WTC11 (cell line): ENCODE measurements at regions not wholly inside any gene's neighbourhood (a gene's known extent, or its start where the extent isn't known, plus 50 kb on each side); places are given as distances from the start of the nearest gene placed in this dataset.

ENCODE experiments used
- ATAC-seq: fragments of 200-7000 bp; cut with Tn5 transposase; 2 replicates; pipeline ENCODE4 v1.10.0; 2021; ENCODE audit warnings: mild to moderate bottlenecking, moderate library complexity
- CTCF ChIA-PET: fragments of 300-600 bp; sonication (Branson Sonifier 250); formaldehyde crosslinking; loops from one replicate; lab custom pipeline; 2021; ENCODE audit warnings: antibody characterized with exemption; lab: Charles Lee
- POLR2A ChIA-PET: fragments of 350-600 bp; sonication (Branson Sonifier 250); formaldehyde crosslinking; loops from one replicate; lab custom pipeline; 2021; ENCODE audit warnings: antibody characterized with exemption; lab: Charles Lee
- DNase-seq: peaks from one replicate; pipeline ENCODE4 v3.0.0; 2021; ENCODE audit warnings: low spot score
- H3K27ac Mint-ChIP-seq: 2 replicates; pipeline ENCODE4 v1.8.0; 2021; ENCODE audit warnings: mixed read lengths
- H3K27me3 Mint-ChIP-seq: 2 replicates; pipeline ENCODE4 v1.8.0; 2021; ENCODE audit warnings: low read depth, mild to moderate bottlenecking, moderate library complexity, mixed read lengths
- H3K36me3 Mint-ChIP-seq: 2 replicates; pipeline ENCODE4 v1.8.0; 2021; ENCODE audit warnings: mixed read lengths
- H3K4me1 Mint-ChIP-seq: 2 replicates; pipeline ENCODE4 v1.8.0; 2022; ENCODE audit warnings: mixed read lengths
- H3K4me3 Mint-ChIP-seq: 2 replicates; pipeline ENCODE4 v1.8.0; 2021; ENCODE audit warnings: mild to moderate bottlenecking, moderate library complexity, mixed read lengths
- H3K9me3 Mint-ChIP-seq: 2 replicates; pipeline ENCODE4 v1.8.0; 2021; ENCODE audit warnings: mixed read lengths
- CDX4 ChIP-seq: fragments of 250-450 bp; sonication (Bioruptor Pico); IDR thresholded peaks from 2 replicates; pipeline ENCODE4 v1.9.0; 2021; ENCODE audit warnings: moderate library complexity, mild to moderate bottlenecking, inconsistent platforms, borderline replicate concordance
- CTCF ChIP-seq: fragments of 200-600 bp; IDR thresholded peaks from 2 replicates; pipeline ENCODE4 v1.8.0; 2022; ENCODE audit warnings: antibody characterized with exemption
- E2F5 ChIP-seq: sonication (generic); formaldehyde crosslinking; IDR thresholded peaks from 2 replicates; pipeline ENCODE4 v1.8.1; 2022; ENCODE audit warnings: mild to moderate bottlenecking, moderate library complexity, missing genetic modification reagents
- ERG ChIP-seq: fragments of 250-450 bp; sonication (Bioruptor Pico); IDR thresholded peaks from 2 replicates; pipeline ENCODE4 v1.8.0; 2021; ENCODE audit warnings: mild to moderate bottlenecking
- ETV6 ChIP-seq: sonication (generic); formaldehyde crosslinking; IDR thresholded peaks from 2 replicates; pipeline ENCODE4 v1.8.1; 2022; ENCODE audit warnings: mild to moderate bottlenecking, missing genetic modification reagents
- FOXP1 ChIP-seq: sonication (generic); formaldehyde crosslinking; IDR thresholded peaks from 2 replicates; pipeline ENCODE4 v1.8.0; 2022; ENCODE audit warnings: missing genetic modification reagents, mild to moderate bottlenecking, moderate library complexity, borderline replicate concordance
- FOXP4 ChIP-seq: sonication (generic); formaldehyde crosslinking; IDR thresholded peaks from 2 replicates; pipeline ENCODE4 v1.8.0; 2022; ENCODE audit warnings: mild to moderate bottlenecking, missing genetic modification reagents
- GRHL2 ChIP-seq: fragments of 250-450 bp; sonication (Bioruptor Pico); IDR thresholded peaks from 2 replicates; pipeline ENCODE4 v1.8.0; 2022; ENCODE audit warnings: mild to moderate bottlenecking, moderate library complexity; ENCODE audit not compliant: insufficient replicate concordance, severe bottlenecking
- IRF1 ChIP-seq: sonication (generic); formaldehyde crosslinking; IDR thresholded peaks from 2 replicates; pipeline ENCODE4 v1.8.0; 2023; ENCODE audit warnings: missing genetic modification reagents
- MAX ChIP-seq: sonication (generic); formaldehyde crosslinking; IDR thresholded peaks from 2 replicates; pipeline ENCODE4 v1.8.0; 2022; ENCODE audit warnings: mild to moderate bottlenecking, missing genetic modification reagents
- PREB ChIP-seq: sonication (generic); formaldehyde crosslinking; IDR thresholded peaks from 2 replicates; pipeline ENCODE4 v1.8.1; 2022; ENCODE audit warnings: mild to moderate bottlenecking, missing genetic modification reagents, moderate library complexity, borderline replicate concordance
- TP53 ChIP-seq: sonication (generic); formaldehyde crosslinking; IDR thresholded peaks from 2 replicates; pipeline ENCODE4 v1.8.1; 2023; ENCODE audit warnings: mild to moderate bottlenecking, missing genetic modification reagents
- ZBTB43 ChIP-seq: sonication (generic); formaldehyde crosslinking; IDR thresholded peaks from 2 replicates; pipeline ENCODE4 v1.8.1; 2023; ENCODE audit warnings: mild to moderate bottlenecking, missing genetic modification reagents
- ZNF138 ChIP-seq: sonication (generic); formaldehyde crosslinking; conservative IDR thresholded peaks from 2 replicates; pipeline ENCODE4 v1.8.1; 2022; ENCODE audit warnings: mild to moderate bottlenecking, moderate library complexity, missing genetic modification reagents
- ZNF232 ChIP-seq: sonication (generic); formaldehyde crosslinking; IDR thresholded peaks from 2 replicates; pipeline ENCODE4 v1.8.0; 2022; ENCODE audit warnings: mild to moderate bottlenecking, missing genetic modification reagents
- ZNF423 ChIP-seq: fragments of 250-450 bp; sonication (Bioruptor Pico); IDR thresholded peaks from 2 replicates; pipeline ENCODE4 v2.1.2; 2022; ENCODE audit warnings: mild to moderate bottlenecking, moderate library complexity
- ZNF425 ChIP-seq: fragments of 250-450 bp; sonication (Bioruptor Pico); conservative IDR thresholded peaks from 2 replicates; pipeline ENCODE4 v1.9.0; 2021; ENCODE audit warnings: mild to moderate bottlenecking
- ZNF671 ChIP-seq: fragments of 250-450 bp; sonication (Bioruptor Pico); IDR thresholded peaks from 2 replicates; pipeline ENCODE4 v1.8.0; 2021; ENCODE audit warnings: mild to moderate bottlenecking

- TF ChIP-seq ZNF425 (CRISPR knock-in tag) = no peak
- no peak for TF ChIP-seq ZBTB43
- no peak for TF ChIP-seq FOXP1
- no peak for TF ChIP-seq IRF1
- no peak for TF ChIP-seq MAX (CRISPR knock-in tag)
- no peak for TF ChIP-seq ZNF423 (CRISPR knock-in tag)
- TF ChIP-seq, all 79 proteins: peak for 0
Measured at GRCh38 chr5:71884926-71885325, 165.9 kb downstream of the CARTPT start (continued).

GRCh38 chr5:71886406-71886805 lies 167.3 kb downstream of the CARTPT start:
- Mint-ChIP-seq H3K27ac (no peak overlapping the region), H3K36me3 (no peaks in the 10 kb centered on the region), H3K27me3 (peaks cover 25% of the 10 kb centered on the region), H3K4me1 (no peaks in the 10 kb centered on the region; the same call in 1 of the 2 replicates), H3K4me3 (no peak overlapping the region), H3K9me3 (peaks cover 35% of the 10 kb centered on the region)
- ChIA-PET CTCF (no interaction called here), POLR2A (no interaction called here)
- no peak for ATAC-seq
- no peak for DNase-seq
- no peak for TF ChIP-seq CDX4 (CRISPR knock-in tag)
- no peak for TF ChIP-seq ZNF425 (CRISPR knock-in tag)
- no peak for TF ChIP-seq GRHL2 (CRISPR knock-in tag)
- no peak for TF ChIP-seq CTCF
- TF ChIP-seq ZNF232 (CRISPR knock-in tag) = no peak
- no peak for TF ChIP-seq PREB (CRISPR knock-in tag)
- no peak for TF ChIP-seq ZNF671
- TF ChIP-seq ZNF423 (CRISPR knock-in tag) = no peak
- TF ChIP-seq FOXP4 (CRISPR knock-in tag) = no peak
- TF ChIP-seq ETV6 (CRISPR knock-in tag) = no peak
- no peak for TF ChIP-seq ERG
- no peak for TF ChIP-seq TP53
- TF ChIP-seq ZNF138 (CRISPR knock-in tag) = no peak
- no peak for TF ChIP-seq E2F5 (CRISPR knock-in tag)
